SK-N-SH treated with all-trans-retinoic acid at 6 μM for 48 hours (cell line): ENCODE measurements at regions not wholly inside any gene's neighbourhood (a gene's known extent, or its start where the extent isn't known, plus 50 kb on each side); places are given as distances from the start of the nearest gene placed in this dataset.

ENCODE experiments used
- ATAC-seq: fragments of 200-7000 bp; cut with Tn5 transposase; 3 replicates; pipeline ENCODE4 v1.9.1; 2020; ENCODE audit warnings: mild to moderate bottlenecking, moderate library complexity
- ARNTL ChIP-seq: fragments of 450-650 bp; formaldehyde crosslinking; IDR thresholded peaks from 2 replicates; pipeline ENCODE4 v1.5.0; 2020; ENCODE audit warnings: low read depth, mild to moderate bottlenecking, moderate library complexity, borderline replicate concordance
- BACH2 ChIP-seq: fragments of 250-450 bp; sonication (Bioruptor Pico); IDR thresholded peaks from 2 replicates; pipeline ENCODE4 v1.9.0; 2021; ENCODE audit warnings: mild to moderate bottlenecking, borderline replicate concordance
- CSDC2 ChIP-seq: fragments of 250-450 bp; sonication (Bioruptor Pico); IDR thresholded peaks from 2 replicates; pipeline ENCODE4 v1.5.0; 2020; ENCODE audit warnings: mild to moderate bottlenecking, moderate library complexity
- CSRNP3 ChIP-seq: fragments of 250-450 bp; sonication (Bioruptor Pico); IDR thresholded peaks from 2 replicates; pipeline ENCODE4 v1.5.1; 2021; ENCODE audit warnings: mild to moderate bottlenecking, moderate library complexity
- GLIS3 ChIP-seq: fragments of 250-450 bp; sonication (Bioruptor Pico); IDR thresholded peaks from 2 replicates; pipeline ENCODE4 v1.5.0; 2020; ENCODE audit warnings: mild to moderate bottlenecking, moderate library complexity
- PATZ1 ChIP-seq: fragments of 250-450 bp; sonication (Bioruptor Pico); IDR thresholded peaks from 2 replicates; pipeline ENCODE4 v1.8.0; 2020; ENCODE audit warnings: mild to moderate bottlenecking, moderate library complexity, borderline replicate concordance
- POU6F1 ChIP-seq: fragments of 250-450 bp; sonication (Bioruptor Pico); IDR thresholded peaks from 2 replicates; pipeline ENCODE4 v1.8.0; 2021; ENCODE audit warnings: low read depth, mild to moderate bottlenecking, moderate library complexity, borderline replicate concordance
- PPARA ChIP-seq: fragments of 250-450 bp; sonication (Bioruptor Pico); IDR thresholded peaks from 2 replicates; pipeline ENCODE4 v1.5.0; 2020; ENCODE audit warnings: mild to moderate bottlenecking, borderline replicate concordance
- RARB ChIP-seq: fragments of 250-450 bp; sonication (Bioruptor Pico); IDR thresholded peaks from 2 replicates; pipeline ENCODE4 v1.8.0; 2021; ENCODE audit warnings: mild to moderate bottlenecking, moderate library complexity
- SNAI2 ChIP-seq: fragments of 250-450 bp; sonication (Bioruptor Pico); IDR thresholded peaks from 2 replicates; pipeline ENCODE4 v1.5.0; 2020; ENCODE audit warnings: mild to moderate bottlenecking, moderate library complexity
- TCF4 ChIP-seq: fragments of 250-450 bp; sonication (Bioruptor Pico); IDR thresholded peaks from 2 replicates; pipeline ENCODE4 v1.8.0; 2021; ENCODE audit warnings: mild to moderate bottlenecking, moderate library complexity, borderline replicate concordance
- TOX ChIP-seq: fragments of 250-450 bp; sonication (Bioruptor Pico); IDR thresholded peaks from 2 replicates; pipeline ENCODE4 v1.8.0; 2021; ENCODE audit warnings: mild to moderate bottlenecking, moderate library complexity, borderline replicate concordance
- TSHZ2 ChIP-seq: fragments of 250-450 bp; sonication (Bioruptor Pico); IDR thresholded peaks from 2 replicates; pipeline ENCODE4 v1.5.0; 2020; ENCODE audit warnings: mild to moderate bottlenecking, moderate library complexity
- ZFP3 ChIP-seq: fragments of 250-450 bp; sonication (Bioruptor Pico); IDR thresholded peaks from 2 replicates; pipeline ENCODE4 v1.5.0; 2020; ENCODE audit warnings: mild to moderate bottlenecking, moderate library complexity
- ZNF8 ChIP-seq: fragments of 450-650 bp; formaldehyde crosslinking; IDR thresholded peaks from 2 replicates; pipeline ENCODE4 v1.5.0; 2020; ENCODE audit warnings: mild to moderate bottlenecking, moderate library complexity

- no peak for TF ChIP-seq SNAI2 (CRISPR knock-in tag)
- TF ChIP-seq ARNTL (CRISPR knock-in tag): no peak
- TF ChIP-seq TSHZ2 (CRISPR knock-in tag): no peak
- ATAC-seq: no peak
Measured at GRCh38 chr11:97800891-97801290, 1219.9 kb upstream of the CNTN5 start.

- TF ChIP-seq ZFP3 (CRISPR knock-in tag) (no peak), PATZ1 (no peak), TOX (CRISPR knock-in tag) (no peak), BACH2 (CRISPR knock-in tag) (no peak), CSDC2 (CRISPR knock-in tag) (no peak), RARB (CRISPR knock-in tag) (no peak), ZNF8 (CRISPR knock-in tag) (no peak), GLIS3 (CRISPR knock-in tag) (no peak)
- ATAC-seq: no peak
Measured at GRCh38 chr11:97814325-97814959, 1206.3 kb upstream of the CNTN5 start.

GRCh38 chr11:97815667-97816066 is 1205.1 kb upstream of the CNTN5 start:
- no peak for ATAC-seq
- no peak for TF ChIP-seq TCF4 (CRISPR knock-in tag)
- no peak for TF ChIP-seq ZNF8 (CRISPR knock-in tag)
- no peak for TF ChIP-seq CSRNP3 (CRISPR knock-in tag)
- TF ChIP-seq ZFP3 (CRISPR knock-in tag): no peak
- no peak for TF ChIP-seq PATZ1
- TF ChIP-seq, all 23 proteins: peak for 0

GRCh38 chr11:97832451-97832850 is 1188.3 kb upstream of the CNTN5 start:
- no peak for ATAC-seq
- no peak for TF ChIP-seq TSHZ2 (CRISPR knock-in tag)
- no peak for TF ChIP-seq TCF4 (CRISPR knock-in tag)
- no peak for TF ChIP-seq ZNF8 (CRISPR knock-in tag)
- no peak for TF ChIP-seq POU6F1 (CRISPR knock-in tag)
- TF ChIP-seq PATZ1: no peak
- no peak for TF ChIP-seq PPARA (CRISPR knock-in tag)
